Liver (tissue), 8 donors: ENCODE measurements at regions not wholly inside any gene's neighbourhood (a gene's known extent, or its start where the extent isn't known, plus 50 kb on each side); places are given as distances from the start of the nearest gene placed in this dataset.

Experiments
- DNase-seq: peaks from one replicate; pipeline ENCODE4 v3.0.0-alpha.2; 2017; ENCODE audit warnings: low spot score
- H3K27ac ChIP-seq, 2 donors: one replicate each; pipeline ENCODE4 v1.7.0; 2013; ENCODE audit warnings: inconsistent platforms in 2 of 2, low read length in 2 of 2, control low read depth in 1 of 2, low read depth in 1 of 2, mild to moderate bottlenecking in 1 of 2
- H3K27me3 ChIP-seq, 4 donors: one replicate each; pipeline versions ENCODE4 v1.6.1 to v1.7.0; 2013; ENCODE audit warnings: low read length in 3 of 4, inconsistent platforms in 1 of 4, mild to moderate bottlenecking in 1 of 4, moderate library complexity in 1 of 4; ENCODE audit not compliant: control insufficient read depth in 4 of 4, insufficient read depth in 4 of 4
- H3K36me3 ChIP-seq, 4 donors: one replicate each; pipeline versions ENCODE4 v1.6.1 to v1.7.0; 2013; ENCODE audit warnings: low read length in 3 of 4, mild to moderate bottlenecking in 3 of 4, low read depth in 1 of 4, moderate library complexity in 1 of 4; ENCODE audit not compliant: control insufficient read depth in 4 of 4, insufficient read depth in 3 of 4
- H3K4me1 ChIP-seq, 4 donors: one replicate each; pipeline versions ENCODE4 v1.6.1 to v1.7.0; 2013; ENCODE audit warnings: low read length in 3 of 4, mild to moderate bottlenecking in 3 of 4, moderate library complexity in 1 of 4; ENCODE audit not compliant: control insufficient read depth in 4 of 4, insufficient read depth in 4 of 4
- H3K4me3 ChIP-seq, 3 donors: one replicate each; pipeline versions ENCODE4 v1.6.1 to v1.7.0; 2013; ENCODE audit warnings: low read length in 3 of 3, control low read depth in 1 of 3, low read depth in 1 of 3, mild to moderate bottlenecking in 1 of 3
- H3K9ac ChIP-seq, 2 donors: one replicate each; pipeline ENCODE4 v1.7.0; 2013; ENCODE audit warnings: low read length in 2 of 2, mild to moderate bottlenecking in 2 of 2, moderate library complexity in 2 of 2, control low read depth in 1 of 2, low read depth in 1 of 2
- H3K9me3 ChIP-seq, 4 donors: one replicate each; pipeline versions ENCODE4 v1.6.1 to v1.7.0; 2013; ENCODE audit warnings: low read length in 3 of 4; ENCODE audit not compliant: control insufficient read depth in 4 of 4
- ATF3 ChIP-seq: IDR thresholded peaks from 2 replicates; pipeline ENCODE4 v1.6.1; 2016; ENCODE audit warnings: antibody characterized with exemption
- CTCF ChIP-seq: fragments of 150-350 bp; IDR thresholded peaks from 2 replicates; pipeline ENCODE4 v1.5.1; 2017; ENCODE audit warnings: improper control_type of control experiment, low read depth, low read length; ENCODE audit not compliant: missing input control
- EGR1 ChIP-seq, 2 donors: IDR thresholded peaks; 2 replicates each; pipeline ENCODE4 v1.6.1; 2016 to 2018; ENCODE audit warnings: antibody characterized with exemption in 2 of 2, low read depth in 2 of 2
- FOXA1 ChIP-seq: IDR thresholded peaks from 2 replicates; pipeline ENCODE4 v1.6.1; 2016; ENCODE audit warnings: antibody characterized with exemption
- FOXA2 ChIP-seq: IDR thresholded peaks from 2 replicates; pipeline ENCODE4 v1.6.1; 2016; ENCODE audit warnings: antibody characterized with exemption
- GABPA ChIP-seq, 2 donors: IDR thresholded peaks in 1 of 2; conservative IDR thresholded peaks in 1 of 2; 2 replicates each; pipeline ENCODE4 v1.6.1; 2016; ENCODE audit warnings: antibody characterized with exemption in 2 of 2, mild to moderate bottlenecking in 1 of 2, moderate library complexity in 1 of 2
- HNF4A ChIP-seq, 2 donors: conservative IDR thresholded peaks; 2 replicates each; pipeline ENCODE4 v1.6.1; 2016; ENCODE audit warnings: antibody characterized with exemption in 2 of 2, mild to moderate bottlenecking in 2 of 2
- HNF4G ChIP-seq: IDR thresholded peaks from 2 replicates; pipeline ENCODE4 v1.6.1; 2016; ENCODE audit warnings: antibody characterized with exemption
- JUND ChIP-seq, 2 donors: IDR thresholded peaks; 2 replicates each; pipeline ENCODE4 v1.6.1; 2016; ENCODE audit warnings: antibody characterized with exemption in 2 of 2
- MAX ChIP-seq: IDR thresholded peaks from 2 replicates; pipeline ENCODE4 v1.6.1; 2016; ENCODE audit warnings: antibody characterized with exemption
- NR2F2 ChIP-seq: IDR thresholded peaks from 2 replicates; pipeline ENCODE4 v1.6.1; 2016; ENCODE audit warnings: antibody characterized with exemption
- RAD21 ChIP-seq, 2 donors: IDR thresholded peaks; 2 replicates each; pipeline ENCODE4 v1.6.1; 2016; ENCODE audit warnings: antibody characterized with exemption in 2 of 2, mild to moderate bottlenecking in 2 of 2
- REST ChIP-seq: IDR thresholded peaks from 2 replicates; pipeline ENCODE4 v1.6.1; 2016; ENCODE audit warnings: antibody characterized with exemption, mild to moderate bottlenecking
- RXRA ChIP-seq, 2 donors: IDR thresholded peaks; 2 replicates each; pipeline ENCODE4 v1.6.1; 2017 to 2018; ENCODE audit warnings: antibody characterized with exemption in 2 of 2, mild to moderate bottlenecking in 1 of 2
- SP1 ChIP-seq: IDR thresholded peaks from 2 replicates; pipeline ENCODE4 v1.6.1; 2018; ENCODE audit warnings: antibody characterized with exemption, mild to moderate bottlenecking
- TAF1 ChIP-seq: conservative IDR thresholded peaks from 2 replicates; pipeline ENCODE4 v1.6.1; 2016; ENCODE audit warnings: antibody characterized with exemption, mild to moderate bottlenecking
- YY1 ChIP-seq: IDR thresholded peaks from 2 replicates; pipeline ENCODE4 v1.6.1; 2016; ENCODE audit warnings: antibody characterized with exemption, mild to moderate bottlenecking
- WGBS: extraction: QIAGEN DNeasy Blood & Tissue Kit; methylation state at CpG from one replicate; pipeline ENCODE4 v1.1.7; 2013; 5-methylcytosine and 5-hydroxymethylcytosine counted together
- donor health status: healthy.
- donor health status: healthy.
- donor health status: healthy.
- donor health status: healthy.
- donor health status: healthy.

GRCh38 chr7:17485368-17485767 lies 186.9 kb downstream of the AHR start:
- no peaks in the 10 kb centered on the region for H3K9me3 ChIP-seq
- H3K27me3 ChIP-seq, result no peaks in the 10 kb centered on the region
- no peak overlapping the region for H3K9ac ChIP-seq
- H3K36me3 ChIP-seq, result no peaks in the 10 kb centered on the region
- H3K27ac ChIP-seq, result no peak overlapping the region
- DNase-seq, result no peak
- WGBS, result 54% methylated on average over 1 of the region's 1 CpG
- TF ChIP-seq RAD21 (IDR thresholded peaks at IDR 0.05) (no peak), YY1 (no peak), EGR1 (IDR thresholded peaks at IDR 0.05; ENCODE audit: low read depth in 2 of 2) (no peak), HNF4A (conservative IDR thresholded peaks at IDR 0.05) (no peak), HNF4G (no peak), NR2F2 (no peak), TAF1 (no peak), FOXA2 (no peak), MAX (no peak), REST (no peak), GABPA (IDR thresholded peaks at IDR 0.05 in 1 of 2, conservative IDR thresholded peaks at IDR 0.05 in 1 of 2) (no peak), CTCF (no peak), RXRA (IDR thresholded peaks at IDR 0.05) (no peak), ATF3 (no peak), SP1 (no peak), FOXA1 (no peak), JUND (IDR thresholded peaks at IDR 0.05) (no peak)
- peaks cover 0 to 16% (median 8%) of the 10 kb centered on the region in 4 donors for H3K4me1 ChIP-seq
- no peak overlapping the region for H3K4me3 ChIP-seq

GRCh38 chr7:17485904-17486303 lies 187.5 kb downstream of the AHR start:
- Histone ChIP-seq H3K9me3 (no peaks in the 10 kb centered on the region), H3K27ac (no peak overlapping the region), H3K4me3 (no peak overlapping the region), H3K27me3 (no peaks in the 10 kb centered on the region), H3K9ac (no peak overlapping the region), H3K36me3 (no peaks in the 10 kb centered on the region), H3K4me1 (peaks cover 0 to 16% (median 8%) of the 10 kb centered on the region in 4 donors)
- TF ChIP-seq FOXA2, result no peak
- no peak for TF ChIP-seq CTCF
- no peak for TF ChIP-seq NR2F2
- no peak for TF ChIP-seq EGR1 (IDR thresholded peaks at IDR 0.05; ENCODE audit: low read depth in 2 of 2)
- WGBS, result 84% methylated on average over 1 of the region's 1 CpG
- no peak for DNase-seq
